ENCODE measurements at regions not wholly inside any gene's neighbourhood (a gene's known extent, or its start where the extent isn't known, plus 50 kb on each side); places are given as distances from the start of the nearest gene placed in this dataset.

- H3K27me3 ChIP-seq (ENCODE audit: control insufficient read depth, insufficient read depth, low read length), result no peaks in the 10 kb centered on the region
- H3K79me2 ChIP-seq (ENCODE audit: control insufficient read depth, insufficient read depth, low read length), result no peaks in the 10 kb centered on the region
- no peak overlapping the region for H3K9ac ChIP-seq (ENCODE audit: insufficient read depth, low read length)
- H3K9me3 ChIP-seq (ENCODE audit: control insufficient read depth, insufficient read depth, low read depth, low read length), result no peaks in the 10 kb centered on the region
- H4K20me1 ChIP-seq (ENCODE audit: control insufficient read depth, extremely low read depth, insufficient read depth, low read length), result no peaks in the 10 kb centered on the region
- no peak for DNase-seq (ENCODE audit: low read depth in 2 of 2)
- no peak overlapping the region for H3K4me3 ChIP-seq (replicated peaks in 1 of 4; ENCODE audit: control extremely low read depth in 1 of 4, insufficient read depth in 1 of 4, low read depth in 3 of 4, low read length in 4 of 4)
- H3K4me1 ChIP-seq (ENCODE audit: control insufficient read depth, extremely low read depth, insufficient read depth, low read length), result no peaks in the 10 kb centered on the region
- H3K36me3 ChIP-seq (ENCODE audit: control insufficient read depth, insufficient read depth, low read length), result no peaks in the 10 kb centered on the region
- no peak overlapping the region for H2AFZ ChIP-seq (ENCODE audit: low read length)
- TF ChIP-seq CTCF (conservative IDR thresholded peaks at IDR 0.05 in 1 of 2, IDR thresholded peaks at IDR 0.05 in 1 of 2; ENCODE audit: low read depth in 1 of 2, low read length in 2 of 2), result no peak
- no peak for TF ChIP-seq EZH2 (IDR thresholded peaks at IDR 0.05; ENCODE audit: low read length, missing control alignments)
- no peak overlapping the region for H3K4me2 ChIP-seq (ENCODE audit: extremely low read depth, insufficient read depth, low read length)
- no peak overlapping the region for H3K27ac ChIP-seq (ENCODE audit: insufficient read depth, low read length)
Observed at GRCh38 chr13:67735651-67736050, 505.5 kb upstream of the PCDH9 start.

- Histone ChIP-seq H3K9me3 (ENCODE audit: control insufficient read depth, insufficient read depth, low read depth, low read length) (no peaks in the 10 kb centered on the region), H3K36me3 (ENCODE audit: control insufficient read depth, insufficient read depth, low read length) (no peaks in the 10 kb centered on the region), H3K27ac (ENCODE audit: insufficient read depth, low read length) (no peak overlapping the region), H3K4me1 (ENCODE audit: control insufficient read depth, extremely low read depth, insufficient read depth, low read length) (no peaks in the 10 kb centered on the region), H3K9ac (ENCODE audit: insufficient read depth, low read length) (no peak overlapping the region), H4K20me1 (ENCODE audit: control insufficient read depth, extremely low read depth, insufficient read depth, low read length) (no peaks in the 10 kb centered on the region), H3K4me3 (replicated peaks in 1 of 4; ENCODE audit: control extremely low read depth in 1 of 4, insufficient read depth in 1 of 4, low read depth in 3 of 4, low read length in 4 of 4) (no peak overlapping the region), H2AFZ (ENCODE audit: low read length) (no peak overlapping the region), H3K4me2 (ENCODE audit: extremely low read depth, insufficient read depth, low read length) (no peak overlapping the region), H3K27me3 (ENCODE audit: control insufficient read depth, insufficient read depth, low read length) (no peaks in the 10 kb centered on the region), H3K79me2 (ENCODE audit: control insufficient read depth, insufficient read depth, low read length) (no peaks in the 10 kb centered on the region)
- no peak for DNase-seq (ENCODE audit: low read depth in 2 of 2)
- no peak for TF ChIP-seq EZH2 (IDR thresholded peaks at IDR 0.05; ENCODE audit: low read length, missing control alignments)
- TF ChIP-seq CTCF (conservative IDR thresholded peaks at IDR 0.05 in 1 of 2, IDR thresholded peaks at IDR 0.05 in 1 of 2; ENCODE audit: low read depth in 1 of 2, low read length in 2 of 2), result no peak
Observed at GRCh38 chr13:67726979-67727378, 496.8 kb upstream of the PCDH9 start.

GRCh38 chr13:67725999-67726398 is 495.9 kb upstream of the PCDH9 start:
- no peaks in the 10 kb centered on the region for H3K9me3 ChIP-seq (ENCODE audit: control insufficient read depth, insufficient read depth, low read depth, low read length)
- TF ChIP-seq CTCF (conservative IDR thresholded peaks at IDR 0.05 in 1 of 2, IDR thresholded peaks at IDR 0.05 in 1 of 2; ENCODE audit: low read depth in 1 of 2, low read length in 2 of 2) (no peak), EZH2 (IDR thresholded peaks at IDR 0.05; ENCODE audit: low read length, missing control alignments) (no peak)
- H3K4me2 ChIP-seq (ENCODE audit: extremely low read depth, insufficient read depth, low read length), result no peak overlapping the region
- H3K27ac ChIP-seq (ENCODE audit: insufficient read depth, low read length), result no peak overlapping the region
- no peak overlapping the region for H3K4me3 ChIP-seq (replicated peaks in 1 of 4; ENCODE audit: control extremely low read depth in 1 of 4, insufficient read depth in 1 of 4, low read depth in 3 of 4, low read length in 4 of 4)
- H3K79me2 ChIP-seq (ENCODE audit: control insufficient read depth, insufficient read depth, low read length), result no peaks in the 10 kb centered on the region
- DNase-seq (ENCODE audit: low read depth in 2 of 2), result no peak
- H3K4me1 ChIP-seq (ENCODE audit: control insufficient read depth, extremely low read depth, insufficient read depth, low read length), result no peaks in the 10 kb centered on the region
- no peak overlapping the region for H2AFZ ChIP-seq (ENCODE audit: low read length)
- H4K20me1 ChIP-seq (ENCODE audit: control insufficient read depth, extremely low read depth, insufficient read depth, low read length), result no peaks in the 10 kb centered on the region
- H3K36me3 ChIP-seq (ENCODE audit: control insufficient read depth, insufficient read depth, low read length), result no peaks in the 10 kb centered on the region
- no peaks in the 10 kb centered on the region for H3K27me3 ChIP-seq (ENCODE audit: control insufficient read depth, insufficient read depth, low read length)
- H3K9ac ChIP-seq (ENCODE audit: insufficient read depth, low read length), result no peak overlapping the region

All from fibroblast of lung (primary cell).